ENCODE measurements at regions not wholly inside any gene's neighbourhood (a gene's known extent, or its start where the extent isn't known, plus 50 kb on each side); places are given as distances from the start of the nearest gene placed in this dataset.

GRCh38 chr9:87070336-87070735 is 123.0 kb upstream of the GAS1 start:
- TF ChIP-seq POLR2AphosphoS5 (IDR thresholded peaks at IDR 0.05; ENCODE audit: low read depth, low read length) = no peak
- no peak for TF ChIP-seq TAF1 (IDR thresholded peaks at IDR 0.05; ENCODE audit: borderline replicate concordance, insufficient read depth, low read length)
- no peak for TF ChIP-seq SIN3A (IDR thresholded peaks at IDR 0.05; ENCODE audit: borderline replicate concordance, insufficient read depth, low read length)

Measured in PFSK-1 (cell line).